HG03097 (cell line): ENCODE measurements at regions not wholly inside any gene's neighbourhood (a gene's known extent, or its start where the extent isn't known, plus 50 kb on each side); places are given as distances from the start of the nearest gene placed in this dataset.

Source experiments
- ATAC-seq: cut with Tn5 transposase; IDR thresholded peaks from one replicate; pipeline ENCODE4 v1.9.1; 2021; ENCODE audit not compliant: unreplicated experiment, low FRiP score

DNA sequence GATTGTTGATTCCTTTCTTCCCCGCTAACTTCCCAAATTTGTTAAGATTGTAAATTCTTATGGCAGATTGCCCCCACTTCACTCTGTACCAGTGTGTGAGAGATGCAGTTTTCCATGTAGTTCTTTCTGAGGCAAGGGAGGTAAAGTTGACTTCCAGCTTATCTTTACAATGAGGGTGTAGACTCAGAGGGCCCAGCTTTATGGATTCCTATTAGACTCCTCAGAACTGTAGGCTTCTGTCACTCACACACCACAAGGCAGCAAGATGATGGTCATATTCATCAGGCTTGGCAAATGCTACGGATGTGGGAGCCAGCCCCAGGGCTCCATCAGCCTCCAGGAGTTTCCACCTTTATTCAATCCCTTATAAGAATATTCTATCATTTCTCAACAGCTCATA lies 461.9 kb upstream of the KLF4 start:
- ATAC-seq: no peak

GRCh38 chr9:107949061-107949460 lies 459.5 kb upstream of the KLF4 start:
- no peak for ATAC-seq

- no peak for ATAC-seq
Observed at GRCh38 chr9:107948601-107949000, 459.0 kb upstream of the KLF4 start.

DNA sequence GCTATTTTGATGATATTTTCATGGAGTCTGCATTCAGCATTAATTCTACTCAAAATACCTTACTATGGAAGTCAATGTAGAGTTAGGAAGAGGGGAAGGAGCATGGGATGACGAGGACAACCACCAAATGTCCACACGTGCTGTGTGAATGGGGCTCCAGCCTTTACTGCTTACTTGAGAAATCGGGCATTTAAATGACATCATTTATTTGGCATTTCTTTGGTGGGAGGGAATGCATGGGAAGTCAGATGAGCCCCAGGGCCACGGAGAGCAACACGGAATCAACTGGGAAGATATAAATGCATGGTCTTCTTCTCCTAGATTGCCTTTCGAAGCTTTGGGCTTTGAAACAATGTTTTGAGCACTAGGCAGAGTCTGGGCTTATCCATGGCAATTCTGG lies 458.5 kb upstream of the KLF4 start:
- no peak for ATAC-seq

- ATAC-seq: no peak
Observed at GRCh38 chr9:107946364-107947141, 457.0 kb upstream of the KLF4 start.

DNA sequence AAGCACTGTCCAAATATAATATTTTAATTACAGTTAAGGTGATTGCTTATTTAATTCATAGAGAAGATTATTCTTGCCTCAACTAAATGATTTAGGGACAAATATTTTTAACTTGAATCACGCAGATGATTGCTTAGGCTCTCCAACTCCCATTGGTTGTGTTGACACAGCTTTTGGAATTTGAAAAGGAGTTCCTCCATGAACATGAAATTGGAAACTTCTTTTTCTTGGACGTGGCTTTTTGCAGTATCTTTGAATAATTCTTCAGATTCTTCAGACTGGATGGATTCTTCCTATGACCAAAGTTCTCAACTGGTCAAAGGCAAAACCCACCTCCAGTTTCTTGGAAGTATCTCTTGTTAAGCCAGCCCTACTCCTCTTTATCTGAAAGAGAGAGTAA lies 456.4 kb upstream of the KLF4 start:
- no peak for ATAC-seq

GRCh38 chr9:107945493-107945892 lies 455.9 kb upstream of the KLF4 start:
- no peak for ATAC-seq

DNA sequence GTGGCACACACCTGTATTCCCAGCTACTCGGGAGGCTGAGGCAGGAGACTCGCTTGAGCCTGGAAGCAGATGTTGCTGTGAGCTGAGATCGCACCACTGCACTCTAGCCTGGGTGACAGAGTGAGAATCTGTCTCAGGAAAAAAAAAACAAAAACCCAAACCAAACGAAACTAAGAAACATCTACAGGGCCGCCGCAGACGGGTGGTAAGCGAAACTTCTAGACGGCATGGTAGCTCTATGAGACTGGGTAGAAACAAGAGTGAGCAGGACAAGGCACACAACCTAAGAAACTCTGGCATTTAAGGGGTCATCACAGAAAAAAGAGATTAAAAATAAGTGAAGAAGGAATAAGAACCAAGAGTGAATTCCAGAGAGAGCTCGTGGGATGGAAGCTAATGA lies 454.8 kb upstream of the KLF4 start:
- no peak for ATAC-seq

- ATAC-seq: no peak
Observed at GRCh38 chr9:107943901-107944300, 454.3 kb upstream of the KLF4 start.

DNA sequence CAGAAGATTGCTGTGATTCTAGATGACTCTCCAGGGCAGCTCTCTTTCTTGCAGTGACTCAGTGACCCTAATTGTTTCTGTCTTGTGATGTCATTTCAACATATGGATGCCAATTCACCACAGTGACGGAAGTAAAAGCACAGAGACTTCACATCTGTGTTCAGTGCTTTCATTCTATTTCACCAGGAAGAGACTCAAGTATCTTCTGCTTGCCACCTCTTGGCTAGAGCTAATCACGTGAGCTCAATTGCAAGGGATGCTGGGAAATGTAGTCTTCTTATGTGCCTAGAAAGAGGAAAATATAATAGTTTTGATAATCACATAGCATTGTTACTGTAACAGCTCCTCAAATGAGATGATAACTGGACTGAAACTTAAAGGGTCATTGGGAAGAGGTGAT lies 453.3 kb upstream of the KLF4 start:
- no peak for ATAC-seq

GRCh38 chr9:107942291-107942690 lies 452.7 kb upstream of the KLF4 start:
- ATAC-seq: no peak

- ATAC-seq: no peak
Observed at GRCh38 chr9:107940616-107941595, 451.3 kb upstream of the KLF4 start.

GRCh38 chr9:107938801-107939386 lies 449.3 kb upstream of the KLF4 start:
- ATAC-seq: no peak

- ATAC-seq: no peak
Observed at GRCh38 chr9:107935931-107936330, 446.4 kb upstream of the KLF4 start.

GRCh38 chr9:107933516-107933915 lies 443.9 kb upstream of the KLF4 start:
- no peak for ATAC-seq

GRCh38 chr9:107933097-107933496 lies 443.5 kb upstream of the KLF4 start:
- no peak for ATAC-seq

DNA sequence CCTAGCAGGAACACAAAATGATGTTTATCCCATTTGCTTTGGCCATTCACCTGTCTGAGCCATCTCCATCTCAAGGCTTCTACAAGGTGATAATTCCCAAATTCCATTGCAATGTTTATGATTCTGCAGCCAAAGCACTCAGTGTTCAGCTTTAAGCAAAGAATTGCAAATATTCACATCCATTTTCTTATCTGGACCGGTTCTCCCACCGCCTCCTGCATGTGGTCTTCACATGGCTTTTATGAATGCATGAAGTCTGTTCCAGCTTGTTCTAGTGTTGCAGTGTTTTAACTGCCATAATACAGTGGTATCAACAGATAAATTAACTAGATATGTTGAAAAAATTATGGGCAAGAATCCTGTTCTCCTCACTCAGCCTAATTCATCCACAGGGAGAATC lies 443.0 kb upstream of the KLF4 start:
- no peak for ATAC-seq

- ATAC-seq: no peak
Observed at GRCh38 chr9:107932046-107932445, 442.5 kb upstream of the KLF4 start.

DNA sequence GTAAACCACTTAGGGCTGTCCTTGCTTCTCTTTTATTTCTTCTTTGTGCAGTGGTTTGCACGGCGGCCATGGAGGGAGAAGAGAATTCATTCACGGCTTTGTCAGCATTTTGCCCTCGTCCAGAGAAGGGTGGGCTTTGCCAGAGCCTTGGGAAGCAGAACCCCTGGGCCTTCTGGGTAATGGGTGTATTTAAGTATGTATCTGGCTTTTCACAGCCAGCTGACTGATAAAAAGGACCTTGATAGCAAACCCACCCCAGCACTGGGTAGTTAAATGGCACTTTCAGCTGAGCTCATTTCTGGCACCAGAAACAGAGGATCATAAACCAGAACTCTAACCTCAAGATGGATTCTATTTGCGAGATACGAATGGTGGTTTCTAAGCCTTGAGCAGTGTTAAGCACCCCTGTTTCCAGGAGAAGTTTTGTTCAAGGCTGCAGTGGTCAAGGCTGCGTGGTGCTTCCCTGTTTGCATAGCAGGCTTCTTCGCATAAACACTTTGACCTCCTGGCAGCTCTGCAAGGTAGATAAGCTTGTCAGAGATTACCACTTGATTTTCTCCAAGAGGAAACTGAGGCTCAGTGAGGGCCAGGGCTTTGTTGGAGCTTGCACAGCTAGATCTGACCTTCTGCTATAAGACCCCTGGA lies 441.6 kb upstream of the KLF4 start:
- ATAC-seq: no peak

GRCh38 chr9:107929443-107929842 lies 439.9 kb upstream of the KLF4 start:
- ATAC-seq: no peak
